NCI-H2107 (cell line): ENCODE measurements at regions not wholly inside any gene's neighbourhood (a gene's known extent, or its start where the extent isn't known, plus 50 kb on each side); places are given as distances from the start of the nearest gene placed in this dataset.
"Not testable (repeated sequence)": the region's sequence is repeated elsewhere in the genome, so short reads cannot be mapped to it uniquely, and the experiment has no call there.

Experiments used
- DNase-seq: peaks from one replicate; lab custom pipeline; 2025; lab: John Stamatoyannopoulos, UW

GRCh38 chr7:24395512-24395911 is 111.5 kb downstream of the NPY start:
- DNase-seq = no peak

- DNase-seq = not testable (repeated sequence)
Observed at GRCh38 chr7:24396387-24396786, 112.4 kb downstream of the NPY start.

GRCh38 chr7:24401628-24402593 is 117.9 kb downstream of the NPY start:
- DNase-seq = no peak

- no peak for DNase-seq
Observed at GRCh38 chr7:24402655-24403054, 118.7 kb downstream of the NPY start.

- DNase-seq = no peak
Observed at GRCh38 chr7:24403557-24403956, 119.6 kb downstream of the NPY start.

GRCh38 chr7:24404315-24404714 is 120.3 kb downstream of the NPY start:
- DNase-seq = no peak

GRCh38 chr7:24405002-24405401 is 121.0 kb downstream of the NPY start:
- no peak for DNase-seq

GRCh38 chr7:24406053-24406788 is 122.2 kb downstream of the NPY start:
- no peak for DNase-seq

GRCh38 chr7:24406789-24407299 is 122.9 kb downstream of the NPY start:
- DNase-seq = no peak

GRCh38 chr7:24407965-24408364 is 124.0 kb downstream of the NPY start:
- DNase-seq = no peak

- no peak for DNase-seq
Observed at GRCh38 chr7:24408798-24409430, 124.9 kb downstream of the NPY start.

- DNase-seq = no peak
Observed at GRCh38 chr7:24409431-24410024, 125.5 kb downstream of the NPY start.

GRCh38 chr7:24411226-24411625 is 127.2 kb downstream of the NPY start:
- no peak for DNase-seq

- no peak for DNase-seq
Observed at GRCh38 chr7:24417526-24418120, 133.6 kb downstream of the NPY start.

- DNase-seq = no peak
Observed at GRCh38 chr7:24419077-24419476, 135.1 kb downstream of the NPY start.

GRCh38 chr7:24419511-24419910 is 135.5 kb downstream of the NPY start:
- no peak for DNase-seq

GRCh38 chr7:24422441-24423010 is 138.5 kb downstream of the NPY start:
- DNase-seq = no peak

- DNase-seq = no peak
Observed at GRCh38 chr7:24425664-24426063, 141.7 kb downstream of the NPY start.

GRCh38 chr7:24427048-24427447 is 143.1 kb downstream of the NPY start:
- DNase-seq = no peak

GRCh38 chr7:24428676-24429075 is 144.6 kb upstream of the PALS2 start:
- DNase-seq = no peak

GRCh38 chr7:24432677-24433076 is 140.6 kb upstream of the PALS2 start:
- no peak for DNase-seq
